HG03378 (cell line): ENCODE measurements at regions not wholly inside any gene's neighbourhood (a gene's known extent, or its start where the extent isn't known, plus 50 kb on each side); places are given as distances from the start of the nearest gene placed in this dataset.

Source experiments
- ATAC-seq: cut with Tn5 transposase; IDR thresholded peaks from one replicate; pipeline ENCODE4 v1.9.1; 2021; ENCODE audit warnings: mild to moderate bottlenecking, moderate library complexity; ENCODE audit not compliant: unreplicated experiment

DNA sequence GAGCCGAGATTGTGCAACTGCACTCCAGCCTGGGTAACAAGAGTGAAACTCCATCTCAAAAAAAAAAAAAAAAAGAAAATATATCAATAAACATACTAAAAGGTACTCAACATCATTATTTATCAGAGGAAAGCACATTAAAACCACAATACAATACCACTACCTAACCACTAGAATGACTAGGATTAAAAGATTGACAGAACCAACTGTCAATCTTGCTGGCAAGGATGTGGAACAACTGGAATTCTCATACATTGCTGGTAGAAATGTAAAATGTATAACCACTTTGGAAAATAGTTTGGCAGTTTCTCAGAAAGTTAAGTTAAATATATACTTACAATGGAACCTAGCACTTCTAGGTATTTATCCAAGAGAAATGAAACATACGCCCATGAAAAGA, 88.6 kb downstream of the B3GNT2 start:
- no peak for ATAC-seq

DNA sequence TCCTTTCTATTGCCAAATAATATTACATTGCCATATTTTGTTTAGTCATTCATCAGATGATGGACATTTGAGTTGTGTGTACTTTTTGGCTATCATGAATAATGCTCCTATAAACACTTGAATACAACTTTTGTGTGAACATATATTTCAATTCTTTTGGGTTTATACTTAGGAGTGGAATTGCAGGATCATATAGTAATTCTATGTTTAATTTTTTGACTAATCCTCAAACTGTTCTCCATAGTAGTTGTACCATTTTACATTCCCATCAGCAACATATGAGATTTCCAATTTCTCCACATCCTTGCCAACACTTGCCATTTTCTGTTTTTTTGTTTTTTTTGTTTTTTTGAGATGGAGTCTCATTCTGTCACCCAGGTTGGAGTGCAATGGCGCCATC, 87.2 kb downstream of the B3GNT2 start:
- no peak for ATAC-seq

DNA sequence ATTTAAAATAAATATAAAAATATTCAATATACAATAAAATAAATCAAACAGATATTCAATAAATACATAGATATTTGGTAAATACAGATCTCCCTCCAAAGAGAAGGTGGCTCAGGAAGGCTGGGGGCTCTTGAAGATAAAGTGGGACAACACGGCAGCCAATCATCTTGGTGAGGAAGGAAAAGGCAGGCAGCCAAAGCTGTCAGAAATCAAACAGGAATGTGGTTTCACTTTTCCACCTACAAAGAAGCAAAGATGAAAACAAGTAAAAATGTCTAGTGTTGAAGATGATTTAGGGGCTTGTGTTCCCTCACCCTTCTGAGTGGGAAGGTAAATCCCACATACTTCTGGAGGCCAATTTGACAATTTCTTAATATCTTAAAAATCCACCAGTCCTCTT, 85.7 kb downstream of the B3GNT2 start:
- ATAC-seq: no peak

DNA sequence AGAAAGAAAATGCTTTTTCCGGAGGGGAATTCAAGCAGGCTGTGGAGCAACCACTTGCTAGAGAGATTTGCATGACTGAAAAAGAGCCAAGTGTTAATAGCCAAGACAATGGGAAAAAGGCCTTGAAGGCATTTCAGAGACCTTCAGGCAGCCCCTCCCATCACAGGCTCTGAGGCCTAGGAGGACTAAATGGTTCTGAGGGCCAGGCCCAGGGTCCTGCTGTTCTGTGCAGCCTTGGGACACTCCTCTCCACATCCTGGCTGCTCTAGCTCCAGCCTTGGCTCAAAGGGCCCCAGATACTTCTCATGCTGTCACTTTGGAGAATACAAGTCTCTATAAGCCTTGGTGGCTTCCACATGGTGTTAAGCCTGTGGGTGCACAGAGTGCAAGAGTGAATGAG, 81.8 kb downstream of the B3GNT2 start:
- no peak for ATAC-seq
